ENCODE measurements at regions not wholly inside any gene's neighbourhood (a gene's known extent, or its start where the extent isn't known, plus 50 kb on each side); places are given as distances from the start of the nearest gene placed in this dataset.

DNA sequence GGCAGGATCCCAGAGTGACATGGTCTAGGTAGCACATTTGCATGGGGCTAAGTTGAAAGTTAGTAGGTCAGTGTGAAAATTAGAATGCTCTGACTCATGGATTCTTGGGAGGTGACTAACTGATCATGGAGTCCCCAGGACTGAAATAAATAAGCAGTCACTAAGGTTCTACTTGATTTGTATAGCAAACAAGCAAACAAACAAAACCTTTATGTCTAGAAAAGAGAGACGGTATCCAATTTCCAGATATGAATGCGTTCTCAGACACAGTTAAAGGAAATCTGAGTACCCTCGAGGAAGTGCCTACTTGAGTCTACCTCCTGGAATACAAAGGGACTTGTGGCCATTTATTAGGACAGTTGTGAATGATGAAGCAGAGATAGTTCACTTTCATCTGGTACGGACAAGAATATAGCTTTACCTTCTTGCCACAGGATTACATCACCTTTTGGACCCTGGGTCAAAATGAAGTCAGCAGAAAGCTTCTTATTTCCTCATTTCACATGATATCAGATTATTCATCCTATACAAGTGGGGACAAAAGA is 54.3 kb upstream of the AGPS start:
- Histone ChIP-seq H3K27ac (no peak overlapping the region), H3K4me3 (no peak overlapping the region)

DNA sequence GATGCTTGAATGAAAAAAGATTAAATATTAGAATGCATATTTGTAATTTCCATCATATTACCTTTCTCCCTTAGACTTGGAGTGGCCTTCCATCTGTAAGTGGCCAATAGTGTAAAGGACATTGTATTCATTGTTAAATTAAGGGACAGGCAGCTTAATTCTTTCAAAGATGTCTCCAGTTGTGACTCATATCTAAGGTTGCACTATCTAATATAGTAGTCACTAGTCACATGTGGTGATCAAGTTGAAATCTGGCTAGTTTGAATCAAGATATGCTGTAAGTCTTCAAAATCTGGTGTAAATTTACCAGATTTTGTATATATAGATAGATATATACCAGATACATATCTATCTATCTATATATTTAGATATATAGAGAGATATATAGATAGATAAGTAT is 52.4 kb upstream of the AGPS start:
- Histone ChIP-seq H3K27ac (no peak overlapping the region), H3K4me3 (no peak overlapping the region)

DNA sequence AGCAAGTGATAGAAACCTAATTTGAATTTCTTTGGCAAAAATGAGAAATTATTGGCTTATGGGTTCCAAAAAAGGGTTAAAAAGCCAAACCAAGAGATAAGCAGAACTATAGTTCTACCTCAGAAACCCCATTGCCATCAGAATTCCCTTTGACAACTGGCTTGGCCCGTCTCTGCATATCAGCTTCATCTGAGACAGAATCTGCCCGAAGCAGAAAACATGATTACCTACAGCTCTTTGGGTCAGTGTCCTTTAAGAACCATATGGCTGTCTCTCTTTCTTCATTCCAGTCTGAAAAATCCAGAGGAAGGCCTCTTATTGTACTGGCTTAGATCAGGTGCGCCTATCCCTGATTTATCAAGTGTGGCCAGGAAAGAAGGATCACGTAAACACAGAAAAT is 49.8 kb upstream of the AGPS start:
- H3K4me3 ChIP-seq = no peak overlapping the region
- H3K27ac ChIP-seq = no peak overlapping the region
